ENCODE measurements at regions not wholly inside any gene's neighbourhood (a gene's known extent, or its start where the extent isn't known, plus 50 kb on each side); places are given as distances from the start of the nearest gene placed in this dataset.

DNA sequence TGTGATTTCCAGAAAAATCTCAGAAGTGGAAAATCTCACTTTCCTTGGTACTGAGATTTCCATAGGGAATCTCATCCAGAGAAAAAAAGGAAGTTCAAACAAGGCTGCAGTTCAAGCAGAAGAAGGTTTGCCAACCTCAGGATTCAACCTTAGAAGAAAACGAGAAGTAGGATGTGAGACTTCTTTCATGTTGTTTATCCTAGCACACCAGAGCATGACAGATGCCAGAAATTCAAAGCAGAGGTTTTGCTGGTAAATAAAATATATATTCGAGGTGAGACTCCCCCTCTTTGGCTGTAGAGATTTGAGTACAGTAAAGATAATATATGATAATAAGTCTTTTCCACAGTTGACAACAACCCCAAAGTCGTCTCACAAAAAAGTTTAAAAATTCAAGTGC lies 116.9 kb upstream of the SMC2 start:
- TF ChIP-seq ZBTB7A (CRISPR knock-in tag; IDR thresholded peaks at IDR 0.05) (no peak), EZH2 (conservative IDR thresholded peaks at IDR 0.05; ENCODE audit: low read depth, low read length) (no peak), MAFK (conservative IDR thresholded peaks at IDR 0.05 in 1 of 2, IDR thresholded peaks at IDR 0.05 in 1 of 2; ENCODE audit: low read length in 2 of 2) (no peak), MAX (IDR thresholded peaks at IDR 0.05) (no peak), ZNF333 (CRISPR knock-in tag; IDR thresholded peaks at IDR 0.05; ENCODE audit: borderline replicate concordance) (no peak), ZNF282 (IDR thresholded peaks at IDR 0.05; ENCODE audit: partially characterized antibody) (no peak), FOXM1 (CRISPR knock-in tag; IDR thresholded peaks at IDR 0.05) (no peak), ZBTB8A (CRISPR knock-in tag; IDR thresholded peaks at IDR 0.05; ENCODE audit: borderline replicate concordance, low read depth) (no peak)
- TF ChIP-seq, protein P1, sequence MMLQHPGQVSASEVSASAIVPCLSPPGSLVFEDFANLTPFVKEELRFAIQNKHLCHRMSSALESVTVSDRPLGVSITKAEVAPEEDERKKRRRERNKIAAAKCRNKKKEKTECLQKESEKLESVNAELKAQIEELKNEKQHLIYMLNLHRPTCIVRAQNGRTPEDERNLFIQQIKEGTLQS (CRISPR knock-in tag; IDR thresholded peaks at IDR 0.05): no peak
- TF ChIP-seq, protein P2, sequence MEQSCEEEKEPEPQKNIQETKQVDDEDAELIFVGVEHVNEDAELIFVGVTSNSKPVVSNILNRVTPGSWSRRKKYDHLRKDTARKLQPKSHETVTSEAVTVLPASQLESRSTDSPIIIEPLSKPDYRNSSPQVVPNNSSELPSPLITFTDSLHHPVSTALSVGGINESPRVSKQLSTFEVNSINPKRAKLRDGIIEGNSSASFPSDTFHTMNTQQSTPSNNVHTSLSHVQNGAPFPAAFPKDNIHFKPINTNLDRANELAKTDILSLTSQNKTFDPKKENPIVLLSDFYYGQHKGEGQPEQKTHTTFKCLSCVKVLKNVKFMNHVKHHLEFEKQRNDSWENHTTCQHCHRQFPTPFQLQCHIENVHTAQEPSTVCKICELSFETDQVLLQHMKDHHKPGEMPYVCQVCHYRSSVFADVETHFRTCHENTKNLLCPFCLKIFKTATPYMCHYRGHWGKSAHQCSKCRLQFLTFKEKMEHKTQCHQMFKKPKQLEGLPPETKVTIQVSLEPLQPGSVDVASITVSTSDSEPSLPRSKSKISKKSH (CRISPR knock-in tag; IDR thresholded peaks at IDR 0.05; ENCODE audit: borderline replicate concordance): no peak
